ENCODE measurements at regions not wholly inside any gene's neighbourhood (a gene's known extent, or its start where the extent isn't known, plus 50 kb on each side); places are given as distances from the start of the nearest gene placed in this dataset.
"Not testable (repeated sequence)": the region's sequence is repeated elsewhere in the genome, so short reads cannot be mapped to it uniquely, and the experiment has no call there.

- intact Hi-C loops (cut with DNase I), result no loop called here
Measured at GRCh38 chr17:63277629-63278028, 168.5 kb downstream of the CYB561 start.

GRCh38 chr17:63278728-63279442 is 167.2 kb downstream of the CYB561 start:
- intact Hi-C loops (cut with DNase I), result no loop called here

More at GRCh38 chr17:63277629-63278028, 168.5 kb downstream of the CYB561 start:
- no peak for DNase-seq (ENCODE audit: low spot score)

GRCh38 chr17:63279498-63280230 is 166.4 kb downstream of the CYB561 start:
- DNase-seq (ENCODE audit: low spot score), result no peak
- intact Hi-C loops (cut with DNase I), result no loop called here

More at GRCh38 chr17:63278728-63279442, 167.2 kb downstream of the CYB561 start:
- DNase-seq (ENCODE audit: low spot score), result no peak

- DNase-seq (ENCODE audit: low spot score), result no peak
- intact Hi-C loops (cut with DNase I), result no loop called here
Measured at GRCh38 chr17:63282455-63282854, 163.7 kb downstream of the CYB561 start.

- intact Hi-C loops (cut with DNase I), result no loop called here
Measured at GRCh38 chr17:63285551-63285950, 160.6 kb downstream of the CYB561 start.

GRCh38 chr17:63286254-63286653 is 159.9 kb downstream of the CYB561 start:
- intact Hi-C loops (cut with DNase I), result no loop called here

More at GRCh38 chr17:63285551-63285950, 160.6 kb downstream of the CYB561 start:
- no peak for DNase-seq (ENCODE audit: low spot score)

GRCh38 chr17:63287006-63287405 is 159.1 kb downstream of the CYB561 start:
- DNase-seq (ENCODE audit: low spot score); intact Hi-C loops (cut with DNase I): not testable (repeated sequence)

More at GRCh38 chr17:63286254-63286653, 159.9 kb downstream of the CYB561 start:
- DNase-seq (ENCODE audit: low spot score), result no peak

- intact Hi-C loops (cut with DNase I), result no loop called here
- no peak for DNase-seq (ENCODE audit: low spot score)
Measured at GRCh38 chr17:63289931-63290330, 156.2 kb downstream of the CYB561 start.

- intact Hi-C loops (cut with DNase I), result no loop called here
- DNase-seq (ENCODE audit: low spot score), result no peak
Measured at GRCh38 chr17:63290351-63290750, 155.8 kb downstream of the CYB561 start.

- intact Hi-C loops (cut with DNase I), result no loop called here
- DNase-seq (ENCODE audit: low spot score), result no peak
Measured at GRCh38 chr17:63290784-63291183, 155.3 kb downstream of the CYB561 start.

GRCh38 chr17:63291258-63291657 is 154.8 kb downstream of the CYB561 start:
- DNase-seq (ENCODE audit: low spot score), result no peak
- intact Hi-C loops (cut with DNase I), result no loop called here

GRCh38 chr17:63292421-63292820 is 153.7 kb downstream of the CYB561 start:
- intact Hi-C loops (cut with DNase I), result no loop called here
- no peak for DNase-seq (ENCODE audit: low spot score)

- DNase-seq (ENCODE audit: low spot score), result no peak
- intact Hi-C loops (cut with DNase I), result no loop called here
Measured at GRCh38 chr17:63293323-63294075, 152.6 kb downstream of the CYB561 start.

GRCh38 chr17:63294776-63295175 is 151.3 kb downstream of the CYB561 start:
- no peak for DNase-seq (ENCODE audit: low spot score)
- intact Hi-C loops (cut with DNase I), result no loop called here

- intact Hi-C loops (cut with DNase I), result no loop called here
- DNase-seq (ENCODE audit: low spot score), result no peak
Measured at GRCh38 chr17:63295288-63295687, 150.8 kb downstream of the CYB561 start.

GRCh38 chr17:63295839-63296590 is 150.1 kb downstream of the CYB561 start:
- no peak for DNase-seq (ENCODE audit: low spot score)
- intact Hi-C loops (cut with DNase I), result no loop called here

- DNase-seq (ENCODE audit: low spot score); intact Hi-C loops (cut with DNase I): not testable (repeated sequence)
Measured at GRCh38 chr17:63298916-63299315, 147.2 kb downstream of the CYB561 start.

- intact Hi-C loops (cut with DNase I), result no loop called here
- DNase-seq (ENCODE audit: low spot score), result no peak
Measured at GRCh38 chr17:63304704-63305261, 141.3 kb downstream of the CYB561 start.

GRCh38 chr17:63305857-63306256 is 140.2 kb downstream of the CYB561 start:
- DNase-seq (ENCODE audit: low spot score), result no peak
- intact Hi-C loops (cut with DNase I), result no loop called here
